SK-MEL-5 (cell line): ENCODE measurements at regions not wholly inside any gene's neighbourhood (a gene's known extent, or its start where the extent isn't known, plus 50 kb on each side); places are given as distances from the start of the nearest gene placed in this dataset.
"Not testable (repeated sequence)": the region's sequence is repeated elsewhere in the genome, so short reads cannot be mapped to it uniquely, and the experiment has no call there.

Experiments
- DNase-seq: peaks from one replicate; pipeline ENCODE4 v3.0.0-alpha.2; 2016; ENCODE audit warnings: low read depth, low spot score
- in situ Hi-C: cut with HindIII; loops from 2 replicates; pipeline ENCODE4 v1.10.0; 2016; ENCODE audit warnings: low sequenced_read_pairs, high pct_unique_total_duplicates, low pct_unique_long_range_greater_than_20kb

DNA sequence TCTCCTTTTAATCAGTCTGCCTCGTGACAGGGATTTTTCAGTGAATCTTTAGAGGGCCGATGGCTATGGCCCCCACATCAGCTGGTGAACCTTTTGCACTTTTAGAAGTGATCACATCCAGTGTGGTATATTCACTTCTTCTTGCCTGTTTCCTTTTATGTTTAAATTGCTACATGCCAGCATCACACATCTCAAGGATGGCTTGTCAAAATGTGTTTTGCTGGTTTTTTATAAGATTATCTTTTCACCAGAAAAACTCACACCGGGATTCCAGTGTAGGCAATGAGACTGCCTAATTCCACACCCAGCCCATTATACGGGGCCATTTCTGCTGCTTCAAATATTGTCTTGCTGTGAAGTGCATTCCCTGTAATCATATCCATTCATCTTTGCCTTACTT lies 1151.7 kb upstream of the ADGRL4 start:
- no peak for DNase-seq
- in situ Hi-C loops = no loop called here

DNA sequence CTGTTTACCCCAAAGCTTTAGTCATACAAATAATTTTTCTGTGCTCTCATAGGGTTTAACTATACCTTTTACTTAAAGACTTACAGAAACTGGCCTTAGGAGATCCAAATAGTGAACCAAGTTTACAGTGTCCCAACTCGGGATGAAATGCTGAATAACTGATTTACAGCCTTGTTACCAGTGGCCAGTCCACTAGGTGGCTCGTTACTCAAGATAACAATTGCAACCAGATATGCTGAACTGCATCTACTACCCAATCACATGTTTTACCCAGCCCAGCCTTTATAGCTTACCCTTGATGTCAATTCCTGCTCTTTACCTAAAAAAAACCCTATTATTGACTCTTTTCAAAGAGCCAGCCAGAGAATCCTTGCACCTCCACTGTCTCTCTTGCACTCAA lies 1148.8 kb upstream of the ADGRL4 start:
- DNase-seq = no peak
- in situ Hi-C loops = no loop called here

DNA sequence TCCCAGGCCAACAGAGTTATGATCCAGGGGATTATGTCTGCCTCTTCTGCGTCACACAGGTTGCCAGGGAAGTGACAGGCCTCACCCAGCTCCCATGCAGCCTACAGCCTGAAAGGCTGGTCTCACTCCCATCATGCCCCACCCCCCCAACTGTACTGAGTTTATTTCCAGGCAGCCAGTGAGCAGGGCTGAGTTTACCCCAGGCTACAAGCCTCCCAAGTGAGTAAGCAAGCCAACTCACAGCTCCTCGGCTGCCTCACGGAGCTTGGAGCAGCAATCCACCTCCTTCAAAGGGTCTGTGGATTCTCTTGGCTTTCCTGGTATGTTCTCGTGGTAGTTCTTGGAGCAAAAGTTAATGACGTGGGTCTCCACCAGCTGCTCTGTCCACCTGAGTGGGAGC lies 1147.6 kb upstream of the ADGRL4 start:
- in situ Hi-C loops = no loop called here

DNA sequence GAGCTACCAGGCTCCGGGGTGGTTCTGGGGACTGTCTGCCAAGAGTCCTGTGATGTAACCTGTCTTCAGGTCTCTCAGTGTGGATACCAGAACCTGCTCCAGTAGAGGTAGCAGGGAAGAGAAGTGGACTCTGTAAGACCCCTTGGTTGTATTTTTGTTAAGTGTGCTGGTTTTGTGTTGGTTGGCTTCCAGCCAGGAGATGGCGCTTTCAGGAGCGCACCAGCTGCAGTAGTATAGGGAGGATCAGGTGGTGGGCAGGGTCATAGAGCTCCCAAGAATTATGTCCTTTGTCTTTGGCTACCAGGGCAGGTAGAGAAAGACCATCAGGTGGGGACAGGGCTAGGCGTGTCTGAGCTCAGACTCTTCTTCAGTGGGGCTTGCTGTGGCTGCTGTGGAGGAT lies 1147.2 kb upstream of the ADGRL4 start:
- DNase-seq = no peak
- in situ Hi-C loops = no loop called here

More for the DNA sequence above, 1147.6 kb upstream of the ADGRL4 start:
- no peak for DNase-seq

DNA sequence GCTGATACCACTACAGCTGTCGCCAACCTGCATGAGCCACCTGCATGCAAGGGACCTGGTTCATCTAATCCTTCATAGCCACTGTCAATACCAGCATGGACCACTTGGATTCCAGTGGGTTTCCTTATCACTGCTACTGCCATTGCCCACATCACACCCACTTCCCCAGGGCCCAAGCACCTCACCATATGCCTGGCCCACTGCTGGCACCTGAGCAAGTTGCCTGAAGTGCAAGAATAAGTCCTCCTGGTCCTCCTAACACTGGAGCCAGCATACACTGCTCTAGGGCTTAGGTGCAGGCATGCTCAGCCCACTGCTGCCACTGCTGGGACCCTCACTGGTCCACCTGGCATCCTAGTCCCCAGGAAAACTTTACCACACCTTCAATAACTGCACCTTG lies 1136.8 kb upstream of the ADGRL4 start:
- in situ Hi-C loops = no loop called here
- no peak for DNase-seq

DNA sequence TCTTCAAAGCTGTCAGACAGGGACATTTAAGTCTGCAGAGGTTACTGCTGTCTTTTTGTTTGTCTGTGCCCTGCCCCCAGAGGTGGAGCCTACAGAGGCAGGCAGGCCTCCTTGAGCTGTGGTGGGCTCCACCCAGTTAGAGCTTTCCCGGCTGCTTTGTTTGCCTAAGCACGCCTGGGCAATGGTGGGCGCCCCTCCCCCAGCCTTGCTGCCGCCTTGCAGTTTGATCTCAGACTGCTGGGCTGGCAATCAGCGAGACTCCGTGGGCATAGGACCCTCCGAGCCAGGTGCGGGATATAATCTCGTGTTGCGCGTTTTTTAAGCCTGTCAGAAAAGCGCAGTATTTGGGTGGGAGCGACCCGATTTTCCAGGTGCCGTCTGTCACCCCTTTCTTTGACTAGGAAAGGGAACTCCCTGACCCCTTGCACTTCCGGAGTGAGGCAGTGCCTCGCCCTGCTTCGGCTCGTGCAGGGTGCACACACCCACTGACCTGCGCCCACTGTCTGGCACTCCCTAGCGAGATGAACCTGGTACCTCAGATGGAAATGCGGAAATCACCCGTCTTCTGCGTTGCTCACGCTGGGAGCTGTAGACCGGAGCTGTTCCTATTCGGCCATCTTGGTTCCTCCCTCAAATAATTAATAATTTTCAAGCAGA lies 1131.5 kb upstream of the ADGRL4 start:
- DNase-seq, in situ Hi-C loops: not testable (repeated sequence)

DNA sequence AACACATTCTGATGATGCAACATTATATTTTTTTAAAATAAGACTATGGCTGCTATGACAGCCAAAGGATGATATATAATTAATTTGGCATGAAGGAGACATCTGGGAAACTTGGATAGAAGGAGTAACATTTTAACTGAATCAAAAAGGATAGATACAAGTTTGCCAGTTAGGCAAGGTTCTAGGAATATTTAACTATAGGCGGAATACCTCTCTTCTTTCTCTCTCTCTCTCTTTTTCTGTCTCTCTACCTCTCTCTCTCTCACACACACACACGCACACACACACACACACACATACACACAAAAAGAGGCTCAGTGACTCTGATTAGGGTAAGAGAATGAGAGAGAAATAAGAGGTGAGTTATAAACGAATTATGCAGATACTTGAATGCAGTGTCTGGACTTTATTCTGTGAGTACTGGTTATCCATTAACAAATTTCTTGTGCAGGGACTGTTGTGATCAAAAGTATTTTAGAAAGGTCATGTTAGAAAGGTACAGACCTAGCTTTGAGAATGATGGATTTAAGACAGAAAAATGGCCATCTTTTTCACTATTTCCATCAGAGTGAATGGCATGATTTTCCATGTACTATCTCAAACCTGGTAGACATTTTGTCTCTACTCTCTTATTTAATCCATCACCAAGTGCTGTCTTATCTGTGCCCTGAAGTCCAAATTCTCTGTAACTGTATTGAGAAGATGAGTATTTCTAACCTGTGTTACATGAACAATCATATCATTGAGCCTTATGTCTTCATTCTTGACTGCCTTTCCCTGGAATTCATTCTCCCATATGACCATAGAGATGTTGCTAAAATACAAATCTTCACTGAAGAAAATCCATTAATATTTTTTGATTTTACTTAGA lies 1106.9 kb upstream of the ADGRL4 start:
- in situ Hi-C loops = no loop called here
- DNase-seq = no peak

DNA sequence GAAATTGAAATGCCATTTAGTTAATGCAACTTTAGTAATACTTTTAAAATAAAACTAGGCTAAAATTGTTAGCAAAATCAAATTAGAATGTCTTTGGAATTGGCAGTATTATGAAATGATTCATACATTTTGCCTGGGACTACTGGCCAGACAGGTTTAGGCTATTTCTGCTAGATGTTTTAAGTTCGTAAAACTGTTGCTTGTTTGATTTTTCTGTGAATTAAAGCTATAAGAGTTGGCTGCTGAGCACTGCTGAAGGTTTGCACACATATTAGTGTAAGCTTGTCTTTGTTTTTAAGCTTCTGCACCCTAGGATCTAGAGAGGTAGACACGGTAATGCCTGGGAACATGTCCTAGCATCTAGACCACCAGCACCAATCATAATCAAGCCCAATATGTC lies 1094.6 kb upstream of the ADGRL4 start:
- in situ Hi-C loops = no loop called here
- DNase-seq = no peak

DNA sequence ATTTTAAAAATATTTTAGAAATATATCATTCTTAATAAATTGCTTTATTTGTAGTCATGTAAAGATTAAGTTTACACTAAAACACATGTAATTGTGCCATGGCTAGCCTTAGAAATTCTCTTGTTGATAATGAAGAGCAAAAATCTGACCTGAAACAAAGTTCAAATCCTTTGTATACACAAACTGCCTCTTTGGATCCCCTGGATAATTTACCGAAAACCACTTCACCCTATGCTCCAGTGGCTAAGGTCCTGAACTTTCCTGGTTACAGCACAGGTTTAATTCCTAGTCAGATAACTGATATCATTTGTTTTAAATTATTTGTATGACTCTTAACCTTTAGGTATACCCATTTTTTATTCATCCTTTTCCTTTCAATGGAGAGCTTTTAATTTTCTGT lies 1093.2 kb upstream of the ADGRL4 start:
- DNase-seq = no peak
- in situ Hi-C loops = no loop called here

DNA sequence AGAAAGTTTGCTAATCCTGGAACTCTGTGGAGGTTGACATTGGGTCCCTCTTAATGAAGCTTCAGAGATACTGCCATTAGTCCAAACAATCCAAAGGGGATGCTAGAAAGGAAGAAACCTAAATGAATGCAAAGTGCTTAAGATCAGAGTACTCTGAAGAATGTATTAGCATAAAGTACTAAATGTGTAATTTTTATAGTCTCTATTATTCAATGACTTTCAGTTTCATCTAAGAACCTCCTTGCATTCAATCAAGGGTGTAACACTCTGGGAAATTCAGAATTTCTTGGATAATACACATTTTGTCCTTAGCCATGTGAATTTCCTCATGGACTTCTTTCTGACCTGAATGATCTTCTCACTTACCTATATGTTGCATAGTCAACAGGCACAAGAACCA lies 1078.5 kb upstream of the ADGRL4 start:
- in situ Hi-C loops = no loop called here
- DNase-seq = no peak

DNA sequence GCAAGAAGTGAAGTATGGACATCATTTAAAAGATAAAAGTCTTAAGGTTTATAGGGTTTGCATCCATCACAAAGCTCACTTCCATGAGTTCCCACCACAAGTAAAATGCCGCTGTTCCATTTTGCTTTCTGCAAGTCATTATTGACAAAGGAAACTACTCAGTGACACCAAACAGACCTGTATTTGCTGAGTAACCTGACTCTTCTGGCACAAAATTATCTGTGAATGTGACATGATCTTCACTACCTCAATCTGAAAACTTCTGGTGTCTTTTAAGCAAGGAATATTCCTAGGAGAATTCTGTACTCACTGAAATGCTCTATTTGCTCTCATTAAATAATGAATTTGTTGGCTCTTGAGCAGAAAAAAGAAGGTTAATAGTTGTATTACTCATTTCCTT lies 1077.4 kb upstream of the ADGRL4 start:
- in situ Hi-C loops = no loop called here
- no peak for DNase-seq

DNA sequence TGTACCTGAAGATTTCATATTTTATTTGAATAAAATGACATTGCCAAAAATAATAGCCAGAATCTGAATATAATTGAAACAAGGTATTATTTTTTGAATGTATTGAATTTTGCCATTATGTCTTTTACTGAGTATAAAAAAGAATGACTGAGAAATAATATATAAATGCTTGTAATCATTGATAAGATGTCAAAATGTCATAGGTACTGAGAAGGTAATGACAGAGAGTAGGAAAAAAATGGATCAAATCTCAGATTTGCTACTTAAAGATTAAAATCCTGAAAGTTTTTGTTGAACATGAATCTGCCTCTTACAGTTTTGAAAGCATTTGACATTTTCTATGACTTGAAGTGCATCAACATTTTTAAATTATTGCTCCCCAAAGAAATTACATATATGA lies 1069.9 kb upstream of the ADGRL4 start:
- in situ Hi-C loops = no loop called here
- DNase-seq = no peak

DNA sequence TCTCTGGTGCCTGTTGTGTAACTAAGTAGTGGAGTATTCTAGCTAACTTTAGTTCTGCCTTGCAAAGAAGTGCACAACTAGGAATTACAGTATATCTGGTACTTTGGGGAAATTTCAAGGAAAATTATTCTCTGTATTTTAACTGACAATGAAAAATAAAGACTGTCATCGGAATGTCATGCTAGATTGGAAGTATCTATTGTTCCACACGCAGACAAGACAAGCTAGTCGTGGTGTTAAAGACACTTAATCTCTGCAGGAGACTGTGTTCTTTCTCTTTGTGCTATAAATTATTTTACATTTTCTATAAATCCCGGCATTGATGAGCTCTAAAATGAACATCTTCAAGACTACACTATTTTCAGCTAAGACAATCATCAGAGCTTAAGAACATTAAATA lies 1068.8 kb upstream of the ADGRL4 start:
- in situ Hi-C loops = no loop called here
- DNase-seq = no peak

DNA sequence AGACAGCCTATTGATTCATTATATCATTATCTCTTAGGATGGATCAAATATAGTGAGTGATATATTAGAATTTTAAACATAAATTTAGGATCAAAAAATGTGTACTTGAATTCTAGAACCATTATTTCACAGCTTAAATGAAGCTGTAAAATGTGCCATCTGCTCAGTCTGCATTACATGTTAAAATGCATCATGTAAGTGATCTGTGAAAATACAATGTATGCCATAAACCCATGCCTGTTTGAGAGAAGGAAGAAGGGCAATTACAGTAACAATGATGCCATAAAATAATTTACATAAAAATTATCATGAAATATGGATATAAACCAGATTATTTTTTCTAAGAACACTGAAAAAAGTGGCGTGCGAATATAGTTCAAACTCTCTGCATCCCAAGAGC lies 1066.0 kb upstream of the ADGRL4 start:
- in situ Hi-C loops = no loop called here

DNA sequence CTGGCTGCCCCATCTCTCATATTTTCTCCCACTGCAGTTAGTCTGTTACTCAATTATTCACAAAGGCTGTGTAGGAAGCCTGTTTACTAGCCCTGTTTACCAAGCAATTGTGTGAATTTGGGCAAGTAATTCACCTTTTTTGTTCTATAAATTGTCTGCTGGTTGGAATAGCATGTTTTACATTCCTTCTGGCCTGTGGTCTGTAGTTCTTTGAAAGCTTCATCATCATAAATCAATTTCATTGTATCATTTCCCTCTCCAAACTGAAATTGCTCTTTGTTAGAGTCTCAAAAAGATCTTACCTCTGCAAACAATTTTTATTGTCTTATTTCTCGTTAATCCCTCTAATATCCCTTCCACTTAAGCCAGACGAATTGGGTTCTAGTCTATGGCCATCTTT lies 1059.5 kb upstream of the ADGRL4 start:
- no peak for DNase-seq
- in situ Hi-C loops = no loop called here

More for the DNA sequence above, 1066.0 kb upstream of the ADGRL4 start:
- DNase-seq = no peak

DNA sequence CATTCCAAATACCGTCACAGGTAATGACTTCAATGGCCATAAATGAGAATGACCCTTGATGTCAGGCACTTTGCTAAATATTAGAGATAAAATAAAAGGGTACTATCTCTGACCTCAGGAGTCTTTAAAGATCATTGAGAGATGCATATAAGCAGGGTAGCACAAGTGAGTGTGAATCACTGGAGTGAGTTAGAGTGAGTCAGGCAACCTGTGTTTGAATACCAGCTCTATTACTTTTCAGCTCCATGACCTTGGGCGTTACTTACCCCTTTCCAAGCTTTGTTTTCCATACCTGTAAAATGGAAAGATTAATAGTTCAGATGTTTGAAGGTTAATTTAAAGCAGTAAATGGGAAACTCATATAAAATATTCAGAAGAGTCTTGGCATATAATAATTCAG lies 1058.0 kb upstream of the ADGRL4 start:
- in situ Hi-C loops = no loop called here
- DNase-seq = no peak

DNA sequence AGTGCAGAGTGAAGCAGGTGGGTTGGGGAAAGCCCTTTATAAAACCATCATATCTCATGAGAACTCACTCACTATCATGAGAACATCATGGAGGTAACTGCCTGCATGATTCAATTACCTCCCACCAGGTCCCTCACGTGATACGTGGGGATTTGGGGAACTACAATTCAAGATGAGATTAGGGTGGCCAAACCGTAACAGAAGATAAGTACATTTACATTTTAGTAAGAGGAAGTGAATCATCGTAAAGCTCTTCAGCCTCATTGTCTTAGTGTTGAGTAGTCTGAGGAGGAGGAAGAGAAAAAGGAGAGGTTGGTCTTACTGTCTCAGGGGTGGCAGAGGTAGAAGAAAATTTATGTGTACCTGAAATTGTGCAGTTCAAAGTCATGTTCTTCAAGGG lies 1053.4 kb upstream of the ADGRL4 start:
- no peak for DNase-seq
- in situ Hi-C loops = no loop called here

DNA sequence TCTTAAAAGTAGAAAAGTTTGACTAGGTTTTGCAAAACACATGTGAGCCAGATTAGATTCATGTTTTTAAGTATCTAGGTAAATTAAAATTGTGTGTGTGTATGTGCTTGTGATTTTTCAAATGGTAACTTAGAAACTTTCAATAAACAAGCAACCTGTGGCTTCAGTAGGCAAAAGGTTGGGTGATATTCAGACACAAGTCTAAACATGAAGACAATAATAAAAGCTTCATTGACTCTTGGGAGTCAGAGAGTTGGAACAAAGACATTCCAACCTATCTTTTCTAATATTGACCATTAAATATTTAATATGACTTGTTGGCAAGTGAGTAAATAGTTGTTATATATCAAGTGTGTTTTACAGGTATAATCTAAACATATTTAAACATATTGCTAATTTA lies 1049.6 kb upstream of the ADGRL4 start:
- no peak for DNase-seq
- in situ Hi-C loops = no loop called here

DNA sequence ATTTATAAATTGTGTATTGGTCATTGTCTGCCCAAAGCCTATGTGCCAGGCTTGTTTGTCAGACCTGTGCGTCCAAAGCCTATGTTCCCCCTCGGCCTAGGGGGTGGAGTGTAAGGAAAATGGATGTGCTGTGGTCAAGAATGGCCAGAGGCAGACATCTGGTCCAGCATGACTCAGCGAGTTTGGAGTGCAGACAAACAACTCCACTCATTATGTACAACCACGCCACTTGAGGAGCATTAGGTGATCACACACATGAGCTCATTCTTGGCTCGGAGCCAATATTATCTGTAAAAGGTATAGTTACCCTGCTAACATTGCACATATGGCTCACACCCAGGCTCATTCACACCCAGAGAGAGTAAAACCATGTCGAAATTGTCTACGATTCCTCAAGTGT lies 1047.6 kb upstream of the ADGRL4 start:
- in situ Hi-C loops = no loop called here
- peak; percentile 58 for DNase-seq
